K562 (cell line): ENCODE measurements at regions not wholly inside any gene's neighbourhood (a gene's known extent, or its start where the extent isn't known, plus 50 kb on each side); places are given as distances from the start of the nearest gene placed in this dataset.

ENCODE experiments used
- FIP1L1 ChIP-seq: fragments of 200-400 bp; formaldehyde crosslinking; IDR thresholded peaks from 2 replicates; pipeline ENCODE4 v1.6.1; 2018; ENCODE audit warnings: mild to moderate bottlenecking, low read depth, low read length; ENCODE audit not compliant: poor library complexity, severe bottlenecking
- GABPB1 ChIP-seq: sonication (generic); formaldehyde crosslinking; IDR thresholded peaks from 2 replicates; pipeline ENCODE4 v1.8.0; 2022; ENCODE audit warnings: mild to moderate bottlenecking, missing genetic modification reagents
- HDAC6 ChIP-seq: IDR thresholded peaks from 2 replicates; pipeline ENCODE4 v1.6.1; 2012; ENCODE audit warnings: low read depth, mild to moderate bottlenecking, control low read depth, inconsistent platforms, low read length, moderate library complexity
- HMG20A ChIP-seq: fragments of 450-650 bp; formaldehyde crosslinking; conservative IDR thresholded peaks from 2 replicates; pipeline ENCODE4 v1.4.0; 2020; ENCODE audit warnings: mild to moderate bottlenecking, mixed read lengths
- KDM5B ChIP-seq: fragments of 200-600 bp; sonication (generic); IDR thresholded peaks from 2 replicates; pipeline ENCODE4 v1.6.1; 2012; ENCODE audit warnings: low read depth, mild to moderate bottlenecking, moderate library complexity, low read length, control low read depth, inconsistent platforms; ENCODE audit not compliant: insufficient replicate concordance
- TF ChIP-seq, protein P1 (sequence below): sonication (generic); formaldehyde crosslinking; IDR thresholded peaks from 2 replicates; pipeline ENCODE4 v1.8.0; 2022; ENCODE audit warnings: mild to moderate bottlenecking, low read depth, missing genetic modification reagents

DNA sequence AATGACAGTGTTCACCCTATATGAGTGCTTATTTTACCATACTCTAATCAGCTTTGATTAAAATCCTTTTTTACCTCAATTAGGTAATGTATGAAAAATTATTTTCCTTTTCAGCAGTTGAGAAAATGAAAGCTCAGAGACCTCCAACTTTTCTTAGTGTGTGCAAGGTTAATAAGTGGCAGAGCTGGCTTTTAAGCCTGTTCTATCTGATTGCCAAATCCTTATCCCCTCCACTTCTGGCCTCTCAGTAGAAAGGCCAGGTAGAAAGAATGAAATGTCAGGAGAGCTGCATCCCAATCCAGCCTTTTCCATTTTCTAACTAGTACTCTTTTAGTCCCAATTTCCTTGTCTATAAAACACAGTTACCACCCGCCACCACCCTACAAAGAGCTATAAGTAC, 67.6 kb upstream of the LCLAT1 start:
- TF ChIP-seq GABPB1 (CRISPR knock-in tag) (no peak), FIP1L1 (no peak), HMG20A (no peak), KDM5B (no peak), HDAC6 (no peak)
- TF ChIP-seq, protein P1, sequence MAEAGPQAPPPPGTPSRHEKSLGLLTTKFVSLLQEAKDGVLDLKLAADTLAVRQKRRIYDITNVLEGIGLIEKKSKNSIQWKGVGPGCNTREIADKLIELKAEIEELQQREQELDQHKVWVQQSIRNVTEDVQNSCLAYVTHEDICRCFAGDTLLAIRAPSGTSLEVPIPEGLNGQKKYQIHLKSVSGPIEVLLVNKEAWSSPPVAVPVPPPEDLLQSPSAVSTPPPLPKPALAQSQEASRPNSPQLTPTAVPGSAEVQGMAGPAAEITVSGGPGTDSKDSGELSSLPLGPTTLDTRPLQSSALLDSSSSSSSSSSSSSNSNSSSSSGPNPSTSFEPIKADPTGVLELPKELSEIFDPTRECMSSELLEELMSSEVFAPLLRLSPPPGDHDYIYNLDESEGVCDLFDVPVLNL = no peak
